IMR-90 (cell line): ENCODE measurements at regions not wholly inside any gene's neighbourhood (a gene's known extent, or its start where the extent isn't known, plus 50 kb on each side); places are given as distances from the start of the nearest gene placed in this dataset.

Source experiments
- ATAC-seq: fragments of 200-7000 bp; cut with Tn5 transposase; 2 replicates; pipeline ENCODE4 v1.9.1; 2020; ENCODE audit warnings: low read depth, mild to moderate bottlenecking, moderate library complexity
- BruUV-seq: library from RNA; stranded (reverse); fragments of 400-500 nt; replicated peaks from 2 replicates; lab custom pipeline; 2021; lab: Mats Ljungman, UMichigan
- CTCF ChIA-PET: fragments of 300-600 bp; formaldehyde crosslinking; extraction: SDS; loops from one replicate; lab custom pipeline; 2021; ENCODE audit warnings: antibody characterized with exemption; lab: Yijun Ruan, JAX
- POLR2A ChIA-PET: fragments of 300-600 bp; sonication (Branson Sonifier 250); formaldehyde crosslinking; loops from one replicate; lab custom pipeline; 2022; ENCODE audit warnings: antibody characterized with exemption; ENCODE audit not compliant: unreplicated experiment; lab: Charles Lee
- DNase-seq: peaks from one replicate; pipeline ENCODE4 v3.0.0; 2013
- H2AFZ ChIP-seq: replicated peaks from 2 replicates; pipeline ENCODE3; 2013; ENCODE audit warnings: low read length, mild to moderate bottlenecking; ENCODE audit not compliant: poor library complexity
- H2AK5ac ChIP-seq: 2 replicates; pipeline ENCODE4 v1.6.1; 2013; ENCODE audit warnings: low read depth, low read length, inconsistent platforms
- H2AK9ac ChIP-seq: replicated peaks from 2 replicates; pipeline ENCODE3; 2013; ENCODE audit warnings: mild to moderate bottlenecking, low read depth, low read length, moderate library complexity; ENCODE audit not compliant: poor library complexity
- H2BK120ac ChIP-seq: 2 replicates; pipeline ENCODE4 v1.6.1; 2013; ENCODE audit warnings: low read depth, low read length, inconsistent platforms
- H2BK15ac ChIP-seq: 3 replicates; pipeline ENCODE4 v1.6.1; 2013; ENCODE audit warnings: low read depth, low read length, inconsistent platforms
- H2BK20ac ChIP-seq: 2 replicates; pipeline ENCODE4 v1.6.1; 2013; ENCODE audit warnings: low read depth, mild to moderate bottlenecking, inconsistent platforms, low read length, moderate library complexity
- H2BK5ac ChIP-seq: 2 replicates; pipeline ENCODE4 v1.6.1; 2013; ENCODE audit warnings: mild to moderate bottlenecking, low read depth, low read length, inconsistent platforms; ENCODE audit not compliant: poor library complexity, severe bottlenecking
- H3K14ac ChIP-seq: replicated peaks from 2 replicates; pipeline ENCODE4 v1.6.1; 2013; ENCODE audit warnings: low read depth, low read length, inconsistent platforms
- H3K18ac ChIP-seq: 2 replicates; pipeline ENCODE4 v1.6.1; 2013; ENCODE audit warnings: low read depth, low read length, control low read depth
- H3K23ac ChIP-seq: 2 replicates; pipeline ENCODE4 v1.6.1; 2013; ENCODE audit warnings: low read depth, low read length, inconsistent platforms
- H3K27ac ChIP-seq: 2 replicates; pipeline ENCODE4 v1.5.1; 2013; ENCODE audit warnings: mild to moderate bottlenecking, control low read depth, low read length; ENCODE audit not compliant: insufficient read depth
- H3K27me3 ChIP-seq: 2 replicates; pipeline ENCODE4 v1.6.1; 2013; ENCODE audit warnings: low read length; ENCODE audit not compliant: control insufficient read depth, insufficient read depth
- H3K36me3 ChIP-seq: 2 replicates; pipeline ENCODE4 v1.6.1; 2013; ENCODE audit warnings: low read length, mixed read lengths; ENCODE audit not compliant: control insufficient read depth, insufficient read depth
- H3K4ac ChIP-seq: 2 replicates; pipeline ENCODE4 v1.6.1; 2013; ENCODE audit warnings: low read depth, low read length, inconsistent platforms
- H3K4me1 ChIP-seq: 2 replicates; pipeline ENCODE4 v1.6.1; 2013; ENCODE audit warnings: low read length, mixed read lengths; ENCODE audit not compliant: control insufficient read depth, insufficient read depth
- H3K4me2 ChIP-seq: 2 replicates; pipeline ENCODE4 v1.6.1; 2013; ENCODE audit warnings: low read depth, mild to moderate bottlenecking, control low read depth, low read length, moderate library complexity
- H3K4me3 ChIP-seq: 2 replicates; pipeline ENCODE4 v1.5.1; 2013; ENCODE audit warnings: low read depth, mild to moderate bottlenecking, control low read depth, low read length, moderate library complexity; ENCODE audit not compliant: insufficient read depth
- H3K56ac ChIP-seq: 2 replicates; pipeline ENCODE4 v1.6.1; 2013; ENCODE audit warnings: low read length, inconsistent platforms; ENCODE audit not compliant: insufficient read depth; ENCODE audit errors: extremely low read depth
- H3K79me1 ChIP-seq, 2 experiments: 2 replicates each; pipeline ENCODE4 v1.6.1; 2013; ENCODE audit warnings: low read length in 2 of 2, inconsistent platforms in 1 of 2, low read depth in 1 of 2
- H3K9ac ChIP-seq: 2 replicates; pipeline ENCODE4 v1.6.1; 2013; ENCODE audit warnings: low read depth, low read length, control low read depth
- H3K9me1 ChIP-seq: 2 replicates; pipeline ENCODE4 v1.6.1; 2013; ENCODE audit warnings: low read length, inconsistent platforms; ENCODE audit not compliant: insufficient read depth
- H3K9me3 ChIP-seq: 2 replicates; pipeline ENCODE4 v1.6.1; 2013; ENCODE audit warnings: low read length; ENCODE audit not compliant: control insufficient read depth, insufficient read depth
- H4K20me1 ChIP-seq: 2 replicates; pipeline ENCODE4 v1.6.1; 2013; ENCODE audit warnings: low read length, inconsistent platforms; ENCODE audit not compliant: insufficient read depth
- H4K5ac ChIP-seq: 2 replicates; pipeline ENCODE4 v1.6.1; 2013; ENCODE audit warnings: mild to moderate bottlenecking, low read depth, low read length, control low read depth
- H4K8ac ChIP-seq, 2 experiments: 2 replicates each; pipeline ENCODE4 v1.6.1; 2013; ENCODE audit warnings: low read depth in 2 of 2, low read length in 2 of 2, control low read depth in 1 of 2, inconsistent platforms in 1 of 2
- H4K91ac ChIP-seq: 2 replicates; pipeline ENCODE4 v1.6.1; 2013; ENCODE audit warnings: low read depth, low read length, inconsistent platforms; ENCODE audit not compliant: insufficient read depth
- CEBPB ChIP-seq: IDR thresholded peaks from 2 replicates; pipeline ENCODE4 v1.6.1; 2012; ENCODE audit warnings: low read depth, low read length, improper control_type of control experiment
- CTCF ChIP-seq: conservative IDR thresholded peaks from 2 replicates; pipeline ENCODE4 v1.5.1; 2012; ENCODE audit warnings: mild to moderate bottlenecking, low read depth, low read length, improper control_type of control experiment
- FOS ChIP-seq: fragments of 150-350 bp; IDR thresholded peaks from 2 replicates; pipeline ENCODE4 v1.6.1; 2016; ENCODE audit warnings: low read depth, low read length
- WGBS, 2 experiments: methylation state at CpG; one replicate each; pipeline versions ENCODE4 v1.1.5 to v1.1.7; 2013; ENCODE audit warnings: missing lambda C conversion rate in 2 of 2; ENCODE audit not compliant: insufficient read length in 1 of 2; ENCODE audit errors: extremely low coverage in 2 of 2; 5-methylcytosine and 5-hydroxymethylcytosine counted together
- dilution Hi-C: fragments of 300-500 bp; cut with HindIII; formaldehyde crosslinking; loops from one replicate; pipeline ENCODE4 v1.14.3; 2018; ENCODE audit warnings: low sequenced_read_pairs; ENCODE audit not compliant: unreplicated experiment
- in situ Hi-C: fragments of 300-500 bp; cut with MboI; formaldehyde crosslinking; loops from 3 replicates; pipeline ENCODE4 v1.14.3; 2019; ENCODE audit warnings: low sequenced_read_pairs, inconsistent platforms, mixed read lengths
- intact Hi-C: fragments of 100-400 bp; cut with micrococcal nuclease; formaldehyde crosslinking; loops from 2 replicates; pipeline ENCODE4 v1.10.0; 2022
- TF ChIP-seq, protein P1 (sequence below): fragments of 150-350 bp; IDR thresholded peaks from 2 replicates; pipeline ENCODE4 v1.6.1; 2017; ENCODE audit warnings: mild to moderate bottlenecking, antibody characterized with exemption, low read length, low read depth

GRCh38 chrX:35700121-35700520 lies 98.0 kb upstream of the MAGEB16 start:
- Histone ChIP-seq H4K5ac (no peak overlapping the region), H3K18ac (no peak overlapping the region), H4K20me1 (no peaks in the 10 kb centered on the region), H3K27me3 (no peaks in the 10 kb centered on the region), H4K8ac (no peak overlapping the region), H3K4me2 (no peak overlapping the region), H3K4me3 (no peak overlapping the region), H3K4me1 (no peaks in the 10 kb centered on the region), H2AK9ac (no peak overlapping the region), H3K56ac (no peak overlapping the region), H3K9me1 (no peaks in the 10 kb centered on the region), H2BK20ac (no peak overlapping the region), H3K23ac (no peak overlapping the region), H2AK5ac (no peak overlapping the region), H3K9ac (no peak overlapping the region), H2BK120ac (no peak overlapping the region), H2BK5ac (no peak overlapping the region), H3K9me3 (no peaks in the 10 kb centered on the region), H3K14ac (no peak overlapping the region), H2AFZ (no peak overlapping the region), H2BK15ac (no peak overlapping the region), H3K27ac (no peak overlapping the region), H3K36me3 (no peaks in the 10 kb centered on the region), H3K79me1 (no peaks in the 10 kb centered on the region), H4K91ac (no peak overlapping the region), H3K4ac (no peak overlapping the region)
- in situ Hi-C loops = no loop called here
- ATAC-seq = no peak
- intact Hi-C loops = no loop called here
- POLR2A ChIA-PET = no interaction called here
- dilution Hi-C loops = no loop called here
- no peak for DNase-seq
- no TSS peak for BruUV-seq
- TF ChIP-seq FOS (no peak), CEBPB (no peak), CTCF (no peak)
- TF ChIP-seq, protein P1, sequence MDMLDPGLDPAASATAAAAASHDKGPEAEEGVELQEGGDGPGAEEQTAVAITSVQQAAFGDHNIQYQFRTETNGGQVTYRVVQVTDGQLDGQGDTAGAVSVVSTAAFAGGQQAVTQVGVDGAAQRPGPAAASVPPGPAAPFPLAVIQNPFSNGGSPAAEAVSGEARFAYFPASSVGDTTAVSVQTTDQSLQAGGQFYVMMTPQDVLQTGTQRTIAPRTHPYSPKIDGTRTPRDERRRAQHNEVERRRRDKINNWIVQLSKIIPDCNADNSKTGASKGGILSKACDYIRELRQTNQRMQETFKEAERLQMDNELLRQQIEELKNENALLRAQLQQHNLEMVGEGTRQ = no peak
- CTCF ChIA-PET = no interaction called here
- WGBS, 2 experiments = no CpG with 5 or more reads among the region's 1 CpG
